ENCODE measurements at regions not wholly inside any gene's neighbourhood (a gene's known extent, or its start where the extent isn't known, plus 50 kb on each side); places are given as distances from the start of the nearest gene placed in this dataset.

DNA sequence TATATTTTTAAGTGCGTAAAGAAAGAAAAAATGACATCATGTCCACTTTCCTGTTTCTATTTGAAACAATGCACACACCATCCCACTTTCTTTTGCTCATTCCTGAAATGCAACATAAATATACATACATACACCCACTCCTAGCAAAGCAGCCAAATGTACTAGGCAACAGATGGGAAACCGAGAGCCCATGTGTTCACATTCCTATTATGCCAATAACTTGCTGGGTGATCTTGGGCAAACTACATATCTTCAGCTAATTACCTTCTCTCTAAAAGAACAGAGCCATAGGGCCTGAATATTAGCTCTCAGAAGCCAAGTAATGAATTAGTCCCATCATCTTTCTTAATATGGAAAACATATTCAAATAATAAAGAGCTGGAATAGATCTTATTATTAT is 610.6 kb upstream of the ATXN8OS start:
- no peak for TF ChIP-seq CTCF (IDR thresholded peaks at IDR 0.05; ENCODE audit: insufficient read depth, low read depth, low read length, missing control alignments)
- no peak for DNase-seq (ENCODE audit: low read depth)
- no peak overlapping the region for H3K4me3 ChIP-seq (ENCODE audit: low read length)

DNA sequence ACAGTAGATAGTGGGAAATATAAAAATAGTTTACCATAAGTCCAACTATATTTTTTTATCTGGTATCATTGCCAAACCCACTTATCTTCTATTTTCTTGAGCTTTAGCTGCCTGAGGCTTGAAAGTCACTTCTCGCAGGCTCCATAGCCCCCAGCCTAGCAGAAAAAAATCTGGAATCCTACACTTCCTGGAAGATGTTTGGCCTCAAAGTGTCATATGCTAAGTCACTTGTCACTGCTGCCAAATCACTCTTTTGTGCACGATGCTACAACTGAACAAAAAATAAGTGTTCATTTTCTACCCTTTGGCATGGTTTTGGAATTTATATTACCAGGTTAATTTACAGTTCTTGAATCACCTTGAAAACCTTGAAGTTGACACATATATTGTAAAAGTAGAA is 612.5 kb upstream of the ATXN8OS start:
- H3K4me3 ChIP-seq (ENCODE audit: low read length), result no peak overlapping the region
- no peak for DNase-seq (ENCODE audit: low read depth)
- no peak for TF ChIP-seq CTCF (IDR thresholded peaks at IDR 0.05; ENCODE audit: insufficient read depth, low read depth, low read length, missing control alignments)

DNA sequence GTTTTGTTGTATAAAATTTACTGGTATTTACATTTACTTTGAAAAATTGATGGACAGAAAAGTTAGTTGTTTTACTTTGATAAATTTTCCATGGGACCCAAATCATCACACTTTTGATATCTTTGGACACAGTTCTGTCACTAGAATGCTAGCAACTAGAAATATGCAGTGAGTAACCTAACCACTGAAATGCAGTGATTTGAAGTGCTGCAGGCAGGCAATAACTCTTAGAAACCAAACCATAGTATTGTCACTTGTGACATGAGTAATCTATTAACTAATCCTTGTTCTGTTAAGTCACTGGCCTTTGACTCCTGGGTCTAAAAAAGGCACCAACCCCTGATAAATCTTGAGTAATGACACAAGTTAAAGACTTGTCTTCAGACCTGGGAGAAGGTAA is 620.0 kb upstream of the ATXN8OS start:
- TF ChIP-seq CTCF (IDR thresholded peaks at IDR 0.05; ENCODE audit: insufficient read depth, low read depth, low read length, missing control alignments), result no peak
- H3K4me3 ChIP-seq (ENCODE audit: low read length), result no peak overlapping the region

DNA sequence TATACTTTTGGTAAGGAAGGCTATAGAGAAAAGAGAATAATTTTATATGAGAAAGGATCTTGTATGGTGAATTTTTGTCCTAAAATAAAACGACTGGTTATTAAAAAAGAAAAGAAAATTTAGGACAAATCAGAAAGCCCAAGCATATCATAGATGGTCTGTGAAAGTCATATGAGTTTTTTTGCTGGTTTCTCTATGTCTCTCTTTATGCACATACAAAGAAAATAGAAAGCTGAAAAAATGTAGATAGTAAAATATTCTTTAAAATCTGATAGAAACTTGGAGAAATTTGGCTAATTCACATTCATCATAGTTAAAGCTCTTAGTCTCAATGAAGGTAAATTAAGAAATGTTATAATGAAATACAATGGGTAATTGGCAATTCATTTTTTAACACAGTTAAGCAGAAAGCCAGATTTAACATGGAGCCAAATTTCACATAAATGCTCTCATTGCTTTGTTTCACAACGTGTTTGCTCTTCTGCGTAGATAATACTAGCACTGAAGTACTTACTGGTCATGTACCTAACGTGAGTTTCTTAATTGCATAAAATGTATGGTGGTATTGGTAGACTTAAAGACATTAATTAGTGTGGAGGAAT is 621.5 kb upstream of the ATXN8OS start:
- H3K4me3 ChIP-seq (ENCODE audit: low read length), result no peak overlapping the region
- no peak for TF ChIP-seq CTCF (IDR thresholded peaks at IDR 0.05; ENCODE audit: insufficient read depth, low read depth, low read length, missing control alignments)
- no peak for DNase-seq (ENCODE audit: low read depth)

More for the DNA sequence above, 620.0 kb upstream of the ATXN8OS start:
- no peak for DNase-seq (ENCODE audit: low read depth)

DNA sequence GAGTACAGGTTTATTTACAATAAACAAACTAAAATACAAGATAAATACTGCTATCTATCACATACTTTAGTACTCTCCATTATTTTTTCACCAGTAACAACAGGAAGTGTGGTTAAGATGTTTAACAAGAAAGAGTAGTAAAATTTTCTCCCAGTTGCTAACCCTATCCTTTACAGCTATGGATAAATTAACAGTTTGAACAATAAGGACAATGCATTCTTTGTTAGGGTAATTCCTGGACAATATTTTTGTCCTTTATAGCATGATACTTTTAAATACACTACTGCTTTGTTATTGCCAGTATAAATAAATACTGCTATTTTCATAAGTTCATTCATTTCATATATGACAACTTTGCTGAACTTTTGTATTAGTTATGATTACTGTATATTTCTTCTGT is 630.2 kb upstream of the ATXN8OS start:
- H3K4me3 ChIP-seq (ENCODE audit: low read length), result no peak overlapping the region
- DNase-seq (ENCODE audit: low read depth), result no peak
- TF ChIP-seq CTCF (IDR thresholded peaks at IDR 0.05; ENCODE audit: insufficient read depth, low read depth, low read length, missing control alignments), result no peak

GRCh38 chr13:69474011-69474685 is 633.5 kb upstream of the ATXN8OS start:
- DNase-seq (ENCODE audit: low read depth), result peak; percentile 59
- TF ChIP-seq CTCF (IDR thresholded peaks at IDR 0.05; ENCODE audit: insufficient read depth, low read depth, low read length, missing control alignments), result no peak
- H3K4me3 ChIP-seq (ENCODE audit: low read length), result no peak overlapping the region

GRCh38 chr13:69468624-69469023 is 639.0 kb upstream of the ATXN8OS start:
- DNase-seq (ENCODE audit: low read depth), result no peak
- H3K4me3 ChIP-seq (ENCODE audit: low read length), result no peak overlapping the region
- no peak for TF ChIP-seq CTCF (IDR thresholded peaks at IDR 0.05; ENCODE audit: insufficient read depth, low read depth, low read length, missing control alignments)

Measured in epithelial cell of esophagus (primary cell).